ENCODE measurements at regions not wholly inside any gene's neighbourhood (a gene's known extent, or its start where the extent isn't known, plus 50 kb on each side); places are given as distances from the start of the nearest gene placed in this dataset.
"Not testable (repeated sequence)": the region's sequence is repeated elsewhere in the genome, so short reads cannot be mapped to it uniquely, and the experiment has no call there.

- not testable (repeated sequence) for DNase-seq (ENCODE audit: extremely low read depth in 1 of 11, low read depth in 9 of 11, low spot score in 4 of 11)
Measured at GRCh38 chrX:152507168-152507567, 56.1 kb upstream of the GABRA3 start.

- no peak for DNase-seq (ENCODE audit: extremely low read depth in 1 of 11, low read depth in 9 of 11, low spot score in 4 of 11)
Measured at GRCh38 chrX:152520653-152521052, 69.5 kb upstream of the GABRA3 start.

- no peak for DNase-seq (ENCODE audit: extremely low read depth in 1 of 11, low read depth in 9 of 11, low spot score in 4 of 11)
Measured at GRCh38 chrX:152528193-152528592, 77.1 kb upstream of the GABRA3 start.

GRCh38 chrX:152530967-152531366 lies 79.9 kb upstream of the GABRA3 start:
- no peak for DNase-seq (ENCODE audit: extremely low read depth in 1 of 11, low read depth in 9 of 11, low spot score in 4 of 11)

DNA sequence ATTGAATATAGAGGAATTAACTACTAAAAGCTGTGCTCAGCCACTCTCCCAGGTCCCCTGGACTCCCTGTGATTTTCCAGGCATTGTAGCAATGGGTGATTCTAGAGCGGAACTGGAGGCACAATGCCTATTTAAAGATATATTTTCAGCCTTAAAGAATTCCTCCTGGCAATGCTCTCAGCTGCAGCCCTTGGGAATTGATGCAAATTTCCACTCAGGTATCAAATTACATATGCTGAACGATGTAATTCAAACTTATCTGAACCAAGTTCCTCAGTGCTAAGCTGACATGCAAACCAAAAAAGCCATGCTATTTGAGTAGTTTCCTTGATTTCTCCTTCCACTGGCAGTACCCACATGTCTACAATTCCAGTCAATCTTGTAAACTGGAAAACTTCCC lies 86.3 kb upstream of the GABRA3 start:
- peak in 3 of 11 donors; percentile 0 to 1 (median 1) for DNase-seq (ENCODE audit: extremely low read depth in 1 of 11, low read depth in 9 of 11, low spot score in 4 of 11)

DNA sequence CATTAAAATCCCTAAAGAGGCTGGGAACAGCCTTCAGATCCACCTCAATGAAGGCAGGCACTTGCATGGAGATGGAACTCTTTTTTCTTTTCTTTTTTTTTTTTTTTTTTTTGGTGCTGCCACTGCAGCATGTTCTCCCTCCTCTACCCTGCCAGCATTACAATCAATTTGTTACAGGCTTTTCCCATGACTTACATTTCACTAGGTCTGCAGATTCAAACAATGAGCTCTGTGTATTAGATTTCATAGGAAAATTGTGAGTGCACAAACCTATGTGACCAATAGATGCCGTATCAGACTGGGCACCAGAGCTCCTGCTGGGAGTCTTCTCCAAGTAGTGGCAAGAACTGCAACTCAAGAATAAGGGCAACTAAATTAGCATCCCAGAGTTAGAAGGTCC lies 63.8 kb upstream of the GABRQ start:
- DNase-seq (ENCODE audit: extremely low read depth in 1 of 11, low read depth in 9 of 11, low spot score in 4 of 11): no peak

- DNase-seq (ENCODE audit: extremely low read depth in 1 of 11, low read depth in 9 of 11, low spot score in 4 of 11): no peak
Measured at GRCh38 chrX:152575331-152575730, 62.4 kb upstream of the GABRQ start.

DNA sequence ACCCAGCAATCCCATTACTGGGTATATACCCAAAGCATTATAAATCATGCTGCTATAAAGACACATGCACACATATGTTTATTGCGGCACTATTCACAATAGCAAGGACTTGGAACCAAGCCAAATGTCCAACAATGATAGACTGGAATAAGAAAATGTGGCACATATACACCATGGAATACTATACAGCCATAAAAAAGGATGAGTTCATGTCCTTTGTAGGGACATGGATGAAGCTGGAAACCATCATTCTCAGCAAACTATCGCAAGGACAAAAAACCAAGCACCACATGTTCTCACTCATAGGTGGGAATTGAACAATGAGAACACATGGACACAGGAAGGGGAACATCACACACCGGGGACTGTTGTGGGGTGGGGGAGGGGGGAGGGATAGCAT lies 50.2 kb upstream of the GABRQ start:
- not testable (repeated sequence) for DNase-seq (ENCODE audit: extremely low read depth in 1 of 11, low read depth in 9 of 11, low spot score in 4 of 11)
